HK-2 (cell line): ENCODE measurements at regions not wholly inside any gene's neighbourhood (a gene's known extent, or its start where the extent isn't known, plus 50 kb on each side); places are given as distances from the start of the nearest gene placed in this dataset.

Experiments
- DNase-seq: peaks from one replicate; pipeline ENCODE4 v3.0.0-alpha.2; 2018; ENCODE audit not compliant: unreplicated experiment

DNA sequence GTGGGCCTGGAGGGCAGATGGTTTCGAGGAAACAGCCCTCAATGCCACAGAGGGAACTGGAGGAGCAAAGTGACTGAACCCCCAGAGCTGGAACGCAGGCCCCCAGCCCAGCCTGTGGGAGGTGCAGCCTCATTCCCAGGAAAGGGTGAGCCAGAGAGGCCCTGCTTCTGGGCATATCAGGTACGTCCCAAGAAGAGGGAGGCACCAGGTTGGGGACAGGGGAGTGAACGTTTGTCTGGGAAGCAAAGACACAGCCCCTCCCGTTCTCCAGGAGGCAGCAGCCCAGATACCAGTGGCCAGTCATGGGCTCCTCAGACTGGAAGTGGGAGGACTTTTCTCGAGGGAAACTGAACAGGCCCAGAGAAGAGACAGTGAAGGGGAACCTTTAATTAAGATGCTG lies 74.3 kb upstream of the RET start:
- no peak for DNase-seq

DNA sequence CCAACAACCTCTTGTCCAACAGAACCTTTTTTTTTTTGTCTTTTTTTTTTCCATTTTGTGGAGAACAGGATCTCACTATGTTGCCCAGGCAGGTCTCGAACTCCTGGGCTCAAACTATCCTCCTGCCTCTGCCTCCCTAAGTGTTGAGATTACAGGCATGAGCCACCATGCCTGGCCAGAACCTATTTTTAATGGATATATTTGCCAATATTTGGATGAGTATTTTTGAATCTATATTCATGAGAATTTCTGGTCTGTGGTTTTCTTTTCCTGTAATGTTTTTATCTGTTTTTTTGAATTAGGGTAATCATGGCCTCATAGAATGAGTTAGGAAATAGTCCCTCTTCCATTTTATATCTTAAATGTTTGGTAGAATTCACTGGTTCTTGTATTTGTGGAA lies 70.4 kb upstream of the RET start:
- no peak for DNase-seq

DNA sequence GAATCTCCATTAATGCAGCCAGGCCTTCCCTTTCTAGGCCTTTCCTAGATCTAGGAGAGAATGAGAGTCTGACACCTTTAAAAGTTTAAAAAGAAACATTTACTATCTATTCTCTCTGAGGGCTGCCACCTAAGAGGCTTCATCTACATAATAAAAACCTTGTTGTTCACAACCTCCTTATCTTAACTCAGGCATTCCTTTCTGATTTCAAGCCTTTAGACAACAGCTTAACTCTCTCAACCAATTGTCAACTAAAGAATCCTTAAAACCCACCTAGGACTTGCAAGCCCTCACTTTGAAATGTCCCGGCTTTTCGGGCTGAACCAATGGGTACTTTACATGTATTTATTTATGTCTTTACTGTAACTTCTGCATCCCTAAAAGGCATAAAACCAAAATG lies 64.3 kb upstream of the RET start:
- DNase-seq: no peak

- no peak for DNase-seq
These were observed 63.8 kb upstream of the RET start for GRCh38 chr10:43013065-43013464.

- no peak for DNase-seq
These were observed 52.3 kb upstream of the RET start for GRCh38 chr10:43024524-43024923.

- DNase-seq: no peak
These were observed 51.7 kb upstream of the RET start for GRCh38 chr10:43024942-43025700.

GRCh38 chr10:43026039-43026973 lies 50.6 kb upstream of the RET start:
- DNase-seq: no peak
